ENCODE measurements at regions not wholly inside any gene's neighbourhood (a gene's known extent, or its start where the extent isn't known, plus 50 kb on each side); places are given as distances from the start of the nearest gene placed in this dataset.

DNA sequence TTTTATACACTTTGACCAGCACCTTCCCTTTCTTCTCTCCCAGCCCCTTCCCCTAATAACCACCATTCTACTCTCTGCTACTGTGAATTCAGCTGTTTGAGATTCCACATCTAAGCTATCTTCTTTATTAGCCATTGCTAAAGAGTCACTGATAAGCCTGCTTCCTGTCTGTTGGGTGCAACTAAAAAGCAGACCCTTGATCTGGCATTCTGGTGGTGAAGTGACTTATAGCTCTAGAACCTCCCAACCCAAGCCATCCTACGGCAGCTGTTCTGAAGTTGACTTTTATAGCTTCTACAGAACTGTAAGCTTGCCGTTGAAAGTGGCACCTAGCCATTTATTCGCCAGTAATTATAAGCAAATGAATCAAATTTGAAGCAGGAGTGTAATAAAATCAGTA is 105.6 kb downstream of the AHR start:
- TF ChIP-seq, protein P1, sequence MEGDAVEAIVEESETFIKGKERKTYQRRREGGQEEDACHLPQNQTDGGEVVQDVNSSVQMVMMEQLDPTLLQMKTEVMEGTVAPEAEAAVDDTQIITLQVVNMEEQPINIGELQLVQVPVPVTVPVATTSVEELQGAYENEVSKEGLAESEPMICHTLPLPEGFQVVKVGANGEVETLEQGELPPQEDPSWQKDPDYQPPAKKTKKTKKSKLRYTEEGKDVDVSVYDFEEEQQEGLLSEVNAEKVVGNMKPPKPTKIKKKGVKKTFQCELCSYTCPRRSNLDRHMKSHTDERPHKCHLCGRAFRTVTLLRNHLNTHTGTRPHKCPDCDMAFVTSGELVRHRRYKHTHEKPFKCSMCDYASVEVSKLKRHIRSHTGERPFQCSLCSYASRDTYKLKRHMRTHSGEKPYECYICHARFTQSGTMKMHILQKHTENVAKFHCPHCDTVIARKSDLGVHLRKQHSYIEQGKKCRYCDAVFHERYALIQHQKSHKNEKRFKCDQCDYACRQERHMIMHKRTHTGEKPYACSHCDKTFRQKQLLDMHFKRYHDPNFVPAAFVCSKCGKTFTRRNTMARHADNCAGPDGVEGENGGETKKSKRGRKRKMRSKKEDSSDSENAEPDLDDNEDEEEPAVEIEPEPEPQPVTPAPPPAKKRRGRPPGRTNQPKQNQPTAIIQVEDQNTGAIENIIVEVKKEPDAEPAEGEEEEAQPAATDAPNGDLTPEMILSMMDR (IDR thresholded peaks at IDR 0.05): no peak
- no peak for TF ChIP-seq POLR2A (IDR thresholded peaks at IDR 0.05)
